GM23338 (cell line): ENCODE measurements at regions not wholly inside any gene's neighbourhood (a gene's known extent, or its start where the extent isn't known, plus 50 kb on each side); places are given as distances from the start of the nearest gene placed in this dataset.

ENCODE experiments used
- ATAC-seq: fragments of 200-7000 bp; cut with Tn5 transposase; 3 replicates; pipeline ENCODE4 v1.9.1; 2020
- DNase-seq: peaks from one replicate; pipeline ENCODE4 v3.0.0-alpha.2; 2015; ENCODE audit warnings: low spot score
- H2AFZ ChIP-seq: fragments of 200-600 bp; sonication (generic); 2 replicates; pipeline ENCODE4 v1.8.0; 2016; ENCODE audit warnings: antibody characterized with exemption, mild to moderate bottlenecking, moderate library complexity
- H3F3A ChIP-seq: fragments of 200-600 bp; sonication (generic); replicated peaks from 2 replicates; pipeline ENCODE4 v1.8.0; 2017; ENCODE audit warnings: antibody characterized with exemption, mixed run types, low read depth
- H3K27ac ChIP-seq: fragments of 200-600 bp; sonication (generic); 2 replicates; pipeline ENCODE4 v1.6.1; 2016; ENCODE audit warnings: low read depth
- H3K27me3 ChIP-seq: fragments of 200-600 bp; sonication (generic); 2 replicates; pipeline ENCODE4 v1.8.0; 2016; ENCODE audit warnings: mild to moderate bottlenecking, mixed run types, moderate library complexity; ENCODE audit not compliant: insufficient read depth
- H3K36me3 ChIP-seq: fragments of 200-600 bp; sonication (generic); 2 replicates; pipeline ENCODE4 v1.8.0; 2016; ENCODE audit warnings: mild to moderate bottlenecking; ENCODE audit not compliant: insufficient read depth
- H3K4me1 ChIP-seq: fragments of 200-600 bp; sonication (generic); 2 replicates; pipeline ENCODE4 v1.8.0; 2016; ENCODE audit warnings: mild to moderate bottlenecking, moderate library complexity; ENCODE audit not compliant: insufficient read depth
- H3K4me2 ChIP-seq: fragments of 200-600 bp; sonication (generic); 2 replicates; pipeline ENCODE4 v1.7.1; 2017; ENCODE audit warnings: mixed run types
- H3K4me3 ChIP-seq: fragments of 200-600 bp; sonication (generic); 2 replicates; pipeline ENCODE4 v1.6.1; 2016; ENCODE audit warnings: mixed run types
- H3K79me2 ChIP-seq: fragments of 200-600 bp; sonication (generic); replicated peaks from 2 replicates; pipeline ENCODE4 v1.8.0; 2017; ENCODE audit warnings: mild to moderate bottlenecking; ENCODE audit not compliant: insufficient read depth
- H3K9me2 ChIP-seq: fragments of 200-600 bp; sonication (generic); 2 replicates; pipeline ENCODE4 v1.8.0; 2017; ENCODE audit not compliant: insufficient read depth
- H4K20me1 ChIP-seq: fragments of 200-600 bp; sonication (generic); replicated peaks from 2 replicates; pipeline ENCODE4 v1.8.0; 2017; ENCODE audit warnings: mild to moderate bottlenecking; ENCODE audit not compliant: insufficient read depth
- H3K27ac Mint-ChIP-seq: 2 replicates; pipeline ENCODE4 v1.8.0; 2020; ENCODE audit warnings: inconsistent platforms, mild to moderate bottlenecking, moderate library complexity, mixed read lengths
- H3K27me3 Mint-ChIP-seq: 3 replicates; pipeline ENCODE4 v1.8.0; 2022; ENCODE audit warnings: low read depth, mild to moderate bottlenecking, moderate library complexity, mixed read lengths, inconsistent platforms; ENCODE audit not compliant: insufficient read depth, poor library complexity
- H3K36me3 Mint-ChIP-seq: 3 replicates; pipeline ENCODE4 v1.8.0; 2021; ENCODE audit warnings: low read depth, mild to moderate bottlenecking, inconsistent platforms, moderate library complexity, mixed read lengths
- H3K4me1 Mint-ChIP-seq: 3 replicates; pipeline ENCODE4 v1.8.0; 2020; ENCODE audit warnings: mild to moderate bottlenecking, inconsistent platforms, mixed read lengths
- H3K4me3 Mint-ChIP-seq: 3 replicates; pipeline ENCODE4 v1.8.0; 2021; ENCODE audit warnings: moderate library complexity, mild to moderate bottlenecking, inconsistent platforms, mixed read lengths
- H3K9me3 Mint-ChIP-seq: 3 replicates; pipeline ENCODE4 v1.8.0; 2020; ENCODE audit warnings: moderate library complexity, mild to moderate bottlenecking, inconsistent platforms, mixed read lengths
- JUNB ChIP-seq: IDR thresholded peaks from one replicate; pipeline ENCODE4 v1.6.1; 2016; ENCODE audit warnings: antibody characterized with exemption; ENCODE audit not compliant: unreplicated experiment
- NANOG ChIP-seq: IDR thresholded peaks from 2 replicates; pipeline ENCODE4 v1.6.1; 2016; ENCODE audit warnings: antibody characterized with exemption, borderline replicate concordance
- POLR2AphosphoS5 ChIP-seq: IDR thresholded peaks from 2 replicates; pipeline ENCODE4 v1.6.1; 2016; ENCODE audit warnings: antibody characterized with exemption, low read depth
- ZNF114 ChIP-seq: fragments of 250-450 bp; sonication (Bioruptor Pico); IDR thresholded peaks from 2 replicates; pipeline ENCODE4 v1.5.0; 2020; ENCODE audit warnings: mild to moderate bottlenecking, moderate library complexity
- TF ChIP-seq, protein P1 (sequence below): fragments of 250-450 bp; sonication (Bioruptor Pico); IDR thresholded peaks from 2 replicates; pipeline ENCODE4 v1.5.0; 2020; ENCODE audit warnings: mild to moderate bottlenecking, moderate library complexity
- TF ChIP-seq, protein P2 (sequence below): IDR thresholded peaks from 2 replicates; pipeline ENCODE4 v1.6.1; 2016; ENCODE audit warnings: antibody characterized with exemption
- TF ChIP-seq, protein P3 (sequence below): IDR thresholded peaks from one replicate; pipeline ENCODE4 v1.6.1; 2018; ENCODE audit warnings: antibody characterized with exemption; ENCODE audit not compliant: unreplicated experiment

DNA sequence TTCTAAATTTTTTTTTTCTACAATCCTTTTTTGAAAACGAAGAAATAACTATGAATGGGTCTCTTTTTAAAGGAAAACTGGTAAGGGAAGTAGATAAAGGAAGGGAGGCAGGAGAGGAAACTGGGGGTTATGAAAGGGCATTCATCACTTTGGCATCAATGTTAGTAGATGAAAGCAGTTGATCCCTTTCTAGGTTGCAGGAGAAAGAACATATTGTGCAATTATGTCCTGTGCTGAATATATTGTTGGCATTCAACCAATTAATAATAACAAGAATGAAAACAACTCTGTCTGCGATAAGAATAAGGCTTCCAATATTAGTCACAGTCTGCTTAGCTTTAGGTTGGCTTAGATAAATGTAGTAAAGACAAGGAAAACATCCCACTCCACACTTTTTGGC lies 796.8 kb upstream of the KLHL1 start:
- Histone ChIP-seq H3K4me3 (no peak overlapping the region), H3K79me2 (no peaks in the 10 kb centered on the region), H3K27ac (no peak overlapping the region), H3F3A (no peaks in the 10 kb centered on the region), H3K9me2 (no peaks in the 10 kb centered on the region), H3K4me2 (no peak overlapping the region), H2AFZ (no peak overlapping the region), H3K4me1 (no peaks in the 10 kb centered on the region), H3K36me3 (no peaks in the 10 kb centered on the region), H3K27me3 (no peaks in the 10 kb centered on the region), H4K20me1 (no peaks in the 10 kb centered on the region)
- TF ChIP-seq POLR2AphosphoS5 (no peak), JUNB (no peak), NANOG (no peak), ZNF114 (CRISPR knock-in tag) (no peak)
- TF ChIP-seq, protein P1, sequence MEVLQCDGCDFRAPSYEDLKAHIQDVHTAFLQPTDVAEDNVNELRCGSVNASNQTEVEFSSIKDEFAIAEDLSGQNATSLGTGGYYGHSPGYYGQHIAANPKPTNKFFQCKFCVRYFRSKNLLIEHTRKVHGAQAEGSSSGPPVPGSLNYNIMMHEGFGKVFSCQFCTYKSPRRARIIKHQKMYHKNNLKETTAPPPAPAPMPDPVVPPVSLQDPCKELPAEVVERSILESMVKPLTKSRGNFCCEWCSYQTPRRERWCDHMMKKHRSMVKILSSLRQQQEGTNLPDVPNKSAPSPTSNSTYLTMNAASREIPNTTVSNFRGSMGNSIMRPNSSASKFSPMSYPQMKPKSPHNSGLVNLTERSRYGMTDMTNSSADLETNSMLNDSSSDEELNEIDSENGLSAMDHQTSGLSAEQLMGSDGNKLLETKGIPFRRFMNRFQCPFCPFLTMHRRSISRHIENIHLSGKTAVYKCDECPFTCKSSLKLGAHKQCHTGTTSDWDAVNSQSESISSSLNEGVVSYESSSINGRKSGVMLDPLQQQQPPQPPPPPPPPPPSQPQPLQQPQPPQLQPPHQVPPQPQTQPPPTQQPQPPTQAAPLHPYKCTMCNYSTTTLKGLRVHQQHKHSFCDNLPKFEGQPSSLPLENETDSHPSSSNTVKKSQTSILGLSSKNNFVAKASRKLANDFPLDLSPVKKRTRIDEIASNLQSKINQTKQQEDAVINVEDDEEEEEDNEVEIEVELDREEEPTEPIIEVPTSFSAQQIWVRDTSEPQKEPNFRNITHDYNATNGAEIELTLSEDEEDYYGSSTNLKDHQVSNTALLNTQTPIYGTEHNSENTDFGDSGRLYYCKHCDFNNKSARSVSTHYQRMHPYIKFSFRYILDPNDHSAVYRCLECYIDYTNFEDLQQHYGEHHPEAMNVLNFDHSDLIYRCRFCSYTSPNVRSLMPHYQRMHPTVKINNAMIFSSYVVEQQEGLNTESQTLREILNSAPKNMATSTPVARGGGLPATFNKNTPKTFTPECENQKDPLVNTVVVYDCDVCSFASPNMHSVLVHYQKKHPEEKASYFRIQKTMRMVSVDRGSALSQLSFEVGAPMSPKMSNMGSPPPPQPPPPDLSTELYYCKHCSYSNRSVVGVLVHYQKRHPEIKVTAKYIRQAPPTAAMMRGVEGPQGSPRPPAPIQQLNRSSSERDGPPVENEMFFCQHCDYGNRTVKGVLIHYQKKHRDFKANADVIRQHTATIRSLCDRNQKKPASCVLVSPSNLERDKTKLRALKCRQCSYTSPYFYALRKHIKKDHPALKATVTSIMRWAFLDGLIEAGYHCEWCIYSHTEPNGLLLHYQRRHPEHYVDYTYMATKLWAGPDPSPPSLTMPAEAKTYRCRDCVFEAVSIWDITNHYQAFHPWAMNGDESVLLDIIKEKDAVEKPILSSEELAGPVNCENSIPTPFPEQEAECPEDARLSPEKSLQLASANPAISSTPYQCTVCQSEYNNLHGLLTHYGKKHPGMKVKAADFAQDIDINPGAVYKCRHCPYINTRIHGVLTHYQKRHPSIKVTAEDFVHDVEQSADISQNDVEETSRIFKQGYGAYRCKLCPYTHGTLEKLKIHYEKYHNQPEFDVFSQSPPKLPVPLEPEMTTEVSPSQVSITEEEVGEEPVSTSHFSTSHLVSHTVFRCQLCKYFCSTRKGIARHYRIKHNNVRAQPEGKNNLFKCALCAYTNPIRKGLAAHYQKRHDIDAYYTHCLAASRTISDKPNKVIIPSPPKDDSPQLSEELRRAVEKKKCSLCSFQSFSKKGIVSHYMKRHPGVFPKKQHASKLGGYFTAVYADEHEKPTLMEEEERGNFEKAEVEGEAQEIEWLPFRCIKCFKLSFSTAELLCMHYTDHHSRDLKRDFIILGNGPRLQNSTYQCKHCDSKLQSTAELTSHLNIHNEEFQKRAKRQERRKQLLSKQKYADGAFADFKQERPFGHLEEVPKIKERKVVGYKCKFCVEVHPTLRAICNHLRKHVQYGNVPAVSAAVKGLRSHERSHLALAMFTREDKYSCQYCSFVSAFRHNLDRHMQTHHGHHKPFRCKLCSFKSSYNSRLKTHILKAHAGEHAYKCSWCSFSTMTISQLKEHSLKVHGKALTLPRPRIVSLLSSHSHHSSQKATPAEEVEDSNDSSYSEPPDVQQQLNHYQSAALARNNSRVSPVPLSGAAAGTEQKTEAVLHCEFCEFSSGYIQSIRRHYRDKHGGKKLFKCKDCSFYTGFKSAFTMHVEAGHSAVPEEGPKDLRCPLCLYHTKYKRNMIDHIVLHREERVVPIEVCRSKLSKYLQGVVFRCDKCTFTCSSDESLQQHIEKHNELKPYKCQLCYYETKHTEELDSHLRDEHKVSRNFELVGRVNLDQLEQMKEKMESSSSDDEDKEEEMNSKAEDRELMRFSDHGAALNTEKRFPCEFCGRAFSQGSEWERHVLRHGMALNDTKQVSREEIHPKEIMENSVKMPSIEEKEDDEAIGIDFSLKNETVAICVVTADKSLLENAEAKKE (CRISPR knock-in tag), result no peak
- TF ChIP-seq, protein P2, sequence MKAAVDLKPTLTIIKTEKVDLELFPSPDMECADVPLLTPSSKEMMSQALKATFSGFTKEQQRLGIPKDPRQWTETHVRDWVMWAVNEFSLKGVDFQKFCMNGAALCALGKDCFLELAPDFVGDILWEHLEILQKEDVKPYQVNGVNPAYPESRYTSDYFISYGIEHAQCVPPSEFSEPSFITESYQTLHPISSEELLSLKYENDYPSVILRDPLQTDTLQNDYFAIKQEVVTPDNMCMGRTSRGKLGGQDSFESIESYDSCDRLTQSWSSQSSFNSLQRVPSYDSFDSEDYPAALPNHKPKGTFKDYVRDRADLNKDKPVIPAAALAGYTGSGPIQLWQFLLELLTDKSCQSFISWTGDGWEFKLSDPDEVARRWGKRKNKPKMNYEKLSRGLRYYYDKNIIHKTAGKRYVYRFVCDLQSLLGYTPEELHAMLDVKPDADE, result no peak
- TF ChIP-seq, protein P3, sequence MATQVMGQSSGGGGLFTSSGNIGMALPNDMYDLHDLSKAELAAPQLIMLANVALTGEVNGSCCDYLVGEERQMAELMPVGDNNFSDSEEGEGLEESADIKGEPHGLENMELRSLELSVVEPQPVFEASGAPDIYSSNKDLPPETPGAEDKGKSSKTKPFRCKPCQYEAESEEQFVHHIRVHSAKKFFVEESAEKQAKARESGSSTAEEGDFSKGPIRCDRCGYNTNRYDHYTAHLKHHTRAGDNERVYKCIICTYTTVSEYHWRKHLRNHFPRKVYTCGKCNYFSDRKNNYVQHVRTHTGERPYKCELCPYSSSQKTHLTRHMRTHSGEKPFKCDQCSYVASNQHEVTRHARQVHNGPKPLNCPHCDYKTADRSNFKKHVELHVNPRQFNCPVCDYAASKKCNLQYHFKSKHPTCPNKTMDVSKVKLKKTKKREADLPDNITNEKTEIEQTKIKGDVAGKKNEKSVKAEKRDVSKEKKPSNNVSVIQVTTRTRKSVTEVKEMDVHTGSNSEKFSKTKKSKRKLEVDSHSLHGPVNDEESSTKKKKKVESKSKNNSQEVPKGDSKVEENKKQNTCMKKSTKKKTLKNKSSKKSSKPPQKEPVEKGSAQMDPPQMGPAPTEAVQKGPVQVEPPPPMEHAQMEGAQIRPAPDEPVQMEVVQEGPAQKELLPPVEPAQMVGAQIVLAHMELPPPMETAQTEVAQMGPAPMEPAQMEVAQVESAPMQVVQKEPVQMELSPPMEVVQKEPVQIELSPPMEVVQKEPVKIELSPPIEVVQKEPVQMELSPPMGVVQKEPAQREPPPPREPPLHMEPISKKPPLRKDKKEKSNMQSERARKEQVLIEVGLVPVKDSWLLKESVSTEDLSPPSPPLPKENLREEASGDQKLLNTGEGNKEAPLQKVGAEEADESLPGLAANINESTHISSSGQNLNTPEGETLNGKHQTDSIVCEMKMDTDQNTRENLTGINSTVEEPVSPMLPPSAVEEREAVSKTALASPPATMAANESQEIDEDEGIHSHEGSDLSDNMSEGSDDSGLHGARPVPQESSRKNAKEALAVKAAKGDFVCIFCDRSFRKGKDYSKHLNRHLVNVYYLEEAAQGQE, result no peak
- DNase-seq, result no peak
- no peak overlapping the region for H3K27ac Mint-ChIP-seq
- no peaks in the 10 kb centered on the region for H3K4me1 Mint-ChIP-seq
- no peaks in the 10 kb centered on the region for H3K27me3 Mint-ChIP-seq
- H3K4me3 Mint-ChIP-seq, result no peak overlapping the region
- no peaks in the 10 kb centered on the region; the same call in 2 of the 3 replicates for H3K9me3 Mint-ChIP-seq
- ATAC-seq, result no peak
- H3K36me3 Mint-ChIP-seq, result no peaks in the 10 kb centered on the region
